BJ (cell line): ENCODE measurements at regions not wholly inside any gene's neighbourhood (a gene's known extent, or its start where the extent isn't known, plus 50 kb on each side); places are given as distances from the start of the nearest gene placed in this dataset.

ENCODE experiments used
- CTCF ChIA-PET: fragments of 350-600 bp; formaldehyde crosslinking; extraction: SDS; loops from one replicate; lab custom pipeline; 2021; ENCODE audit warnings: antibody characterized with exemption, inconsistent platforms; lab: Yijun Ruan, JAX
- POLR2A ChIA-PET: fragments of 300-600 bp; sonication (Branson Sonifier 250); formaldehyde crosslinking; extraction: SDS; loops from one replicate; lab custom pipeline; 2021; ENCODE audit warnings: antibody characterized with exemption; lab: Charles Lee
- DNase-seq: peaks from one replicate; pipeline ENCODE4 v3.0.0-alpha.2; 2011; ENCODE audit warnings: low read depth
- H3K27me3 ChIP-seq: 2 replicates; pipeline ENCODE4 v1.6.0; 2011; ENCODE audit warnings: low read length; ENCODE audit not compliant: control insufficient read depth, insufficient read depth
- H3K36me3 ChIP-seq: 2 replicates; pipeline ENCODE4 v1.5.1; 2011; ENCODE audit warnings: low read length; ENCODE audit not compliant: control insufficient read depth, insufficient read depth
- H3K4me3 ChIP-seq: 2 replicates; pipeline ENCODE4 v1.5.1; 2011; ENCODE audit warnings: low read depth, mild to moderate bottlenecking, control low read depth, low read length
- TF ChIP-seq, protein P1 (sequence below): IDR thresholded peaks from 2 replicates; pipeline ENCODE4 v1.5.1; 2011; ENCODE audit warnings: low read depth, mild to moderate bottlenecking, control low read depth, inconsistent platforms, low read length, moderate library complexity; ENCODE audit not compliant: insufficient read depth

- POLR2A ChIA-PET = no interaction called here
Measured at GRCh38 chr4:30641345-30641744, 78.8 kb upstream of the PCDH7 start.

GRCh38 chr4:30642567-30642966, 77.6 kb upstream of the PCDH7 start:
- no peak for DNase-seq
- CTCF ChIA-PET = no interaction called here
- TF ChIP-seq, protein P1, sequence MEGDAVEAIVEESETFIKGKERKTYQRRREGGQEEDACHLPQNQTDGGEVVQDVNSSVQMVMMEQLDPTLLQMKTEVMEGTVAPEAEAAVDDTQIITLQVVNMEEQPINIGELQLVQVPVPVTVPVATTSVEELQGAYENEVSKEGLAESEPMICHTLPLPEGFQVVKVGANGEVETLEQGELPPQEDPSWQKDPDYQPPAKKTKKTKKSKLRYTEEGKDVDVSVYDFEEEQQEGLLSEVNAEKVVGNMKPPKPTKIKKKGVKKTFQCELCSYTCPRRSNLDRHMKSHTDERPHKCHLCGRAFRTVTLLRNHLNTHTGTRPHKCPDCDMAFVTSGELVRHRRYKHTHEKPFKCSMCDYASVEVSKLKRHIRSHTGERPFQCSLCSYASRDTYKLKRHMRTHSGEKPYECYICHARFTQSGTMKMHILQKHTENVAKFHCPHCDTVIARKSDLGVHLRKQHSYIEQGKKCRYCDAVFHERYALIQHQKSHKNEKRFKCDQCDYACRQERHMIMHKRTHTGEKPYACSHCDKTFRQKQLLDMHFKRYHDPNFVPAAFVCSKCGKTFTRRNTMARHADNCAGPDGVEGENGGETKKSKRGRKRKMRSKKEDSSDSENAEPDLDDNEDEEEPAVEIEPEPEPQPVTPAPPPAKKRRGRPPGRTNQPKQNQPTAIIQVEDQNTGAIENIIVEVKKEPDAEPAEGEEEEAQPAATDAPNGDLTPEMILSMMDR = no peak
- POLR2A ChIA-PET = no interaction called here
- no peaks in the 10 kb centered on the region for H3K27me3 ChIP-seq
- H3K36me3 ChIP-seq = no peaks in the 10 kb centered on the region
- no peak overlapping the region for H3K4me3 ChIP-seq

More at GRCh38 chr4:30641345-30641744, 78.8 kb upstream of the PCDH7 start:
- TF ChIP-seq, protein P1 = no peak
- DNase-seq = no peak
- Histone ChIP-seq H3K36me3 (no peaks in the 10 kb centered on the region), H3K4me3 (no peak overlapping the region), H3K27me3 (no peaks in the 10 kb centered on the region)
- CTCF ChIA-PET = no interaction called here

DNA sequence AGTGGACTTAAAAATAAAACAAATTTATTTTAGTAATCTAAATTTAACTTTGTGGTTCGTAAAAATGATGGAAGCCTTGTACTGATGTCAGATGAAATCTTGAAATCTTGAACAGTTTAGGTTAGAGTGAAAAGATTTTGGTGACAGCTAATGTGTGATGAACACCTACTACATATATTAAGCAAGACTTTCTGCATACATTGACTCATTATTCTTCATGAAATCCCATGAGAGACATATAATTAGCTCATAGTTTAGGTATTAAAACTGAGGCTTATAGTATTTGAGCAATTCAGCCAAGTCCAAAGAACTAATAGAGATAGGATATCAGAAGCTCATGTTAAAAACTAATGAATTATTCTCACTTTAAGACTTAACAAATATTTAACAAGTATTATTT, 66.9 kb upstream of the PCDH7 start:
- TF ChIP-seq, protein P1 = no peak
- POLR2A ChIA-PET = no interaction called here
- CTCF ChIA-PET = no interaction called here
- H3K27me3 ChIP-seq = no peaks in the 10 kb centered on the region
- no peaks in the 10 kb centered on the region for H3K36me3 ChIP-seq
- DNase-seq = no peak
- H3K4me3 ChIP-seq = no peak overlapping the region

DNA sequence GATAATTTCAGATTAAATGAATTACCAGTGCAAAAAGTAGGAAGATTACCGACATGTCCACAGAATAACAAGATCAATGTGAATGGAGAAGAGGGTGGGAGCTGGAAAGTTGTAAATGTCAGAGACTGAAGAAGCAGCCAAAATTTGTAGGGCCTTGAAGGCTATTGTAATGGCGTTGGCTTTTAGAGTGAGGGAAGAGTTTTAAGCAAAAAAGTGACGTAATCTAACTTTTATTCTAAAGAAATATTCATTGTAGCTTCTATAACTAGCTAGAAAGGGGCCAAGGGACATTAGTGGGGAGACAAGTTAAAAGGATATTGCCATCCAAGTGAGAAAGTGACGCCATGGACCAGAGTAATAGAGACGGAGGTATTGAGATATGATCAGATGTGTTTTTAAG, 63.3 kb upstream of the PCDH7 start:
- Histone ChIP-seq H3K36me3 (no peaks in the 10 kb centered on the region), H3K27me3 (no peaks in the 10 kb centered on the region), H3K4me3 (no peak overlapping the region)
- TF ChIP-seq, protein P1 = no peak
- ChIA-PET CTCF (no interaction called here), POLR2A (no interaction called here)
- DNase-seq = no peak

GRCh38 chr4:30667919-30668318, 52.2 kb upstream of the PCDH7 start:
- DNase-seq = no peak
- CTCF ChIA-PET = no interaction called here
- Histone ChIP-seq H3K36me3 (no peaks in the 10 kb centered on the region), H3K4me3 (no peak overlapping the region), H3K27me3 (no peaks in the 10 kb centered on the region)
- POLR2A ChIA-PET = no interaction called here
- TF ChIP-seq, protein P1 = no peak
